ENCODE measurements at regions not wholly inside any gene's neighbourhood (a gene's known extent, or its start where the extent isn't known, plus 50 kb on each side); places are given as distances from the start of the nearest gene placed in this dataset.

- TF ChIP-seq POLR2AphosphoS5 (IDR thresholded peaks at IDR 0.05; ENCODE audit: insufficient read depth, low read depth, low read length) (no peak), CTCF (IDR thresholded peaks at IDR 0.05; ENCODE audit: extremely low read depth in 1 of 2, insufficient read depth in 1 of 2, low read depth in 1 of 2, low read length in 2 of 2) (no peak), EZH2 (IDR thresholded peaks at IDR 0.05; ENCODE audit: borderline replicate concordance, low read depth, low read length, severe bottlenecking) (no peak)
These were observed 720.0 kb upstream of the ADAMTS16 start for GRCh38 chr5:4420177-4420576.
